NT2/D1 (cell line): ENCODE measurements at regions not wholly inside any gene's neighbourhood (a gene's known extent, or its start where the extent isn't known, plus 50 kb on each side); places are given as distances from the start of the nearest gene placed in this dataset.

Experiments used
- DNase-seq: peaks from one replicate; pipeline ENCODE4 v3.0.0-alpha.2; 2011; ENCODE audit warnings: low read depth, low spot score
- H3K27me3 ChIP-seq: 2 replicates; pipeline ENCODE4 v1.6.0; 2011; ENCODE audit warnings: mild to moderate bottlenecking; ENCODE audit not compliant: insufficient read length, insufficient read depth
- H3K36me3 ChIP-seq: 2 replicates; pipeline ENCODE4 v1.6.1; 2011; ENCODE audit warnings: mild to moderate bottlenecking, low read length, mixed read lengths; ENCODE audit not compliant: insufficient read depth, insufficient read length
- H3K4me1 ChIP-seq: 2 replicates; pipeline ENCODE4 v1.5.1; 2011; ENCODE audit not compliant: insufficient read depth, insufficient read length
- H3K4me3 ChIP-seq: 2 replicates; pipeline ENCODE4 v1.5.1; 2011; ENCODE audit warnings: low read depth; ENCODE audit not compliant: insufficient read length
- H3K9ac ChIP-seq: 2 replicates; pipeline ENCODE4 v1.6.0; 2011; ENCODE audit warnings: low read depth; ENCODE audit not compliant: insufficient read length
- H3K9me3 ChIP-seq: 2 replicates; pipeline ENCODE4 v1.5.1; 2011; ENCODE audit warnings: mild to moderate bottlenecking, low read length; ENCODE audit not compliant: insufficient read depth
- SUZ12 ChIP-seq: IDR thresholded peaks from 2 replicates; pipeline ENCODE4 v1.6.1; 2011; ENCODE audit not compliant: insufficient read length, insufficient read depth; ENCODE audit errors: extremely low read depth
- YY1 ChIP-seq: IDR thresholded peaks from 2 replicates; pipeline ENCODE4 v1.6.1; 2011; ENCODE audit not compliant: insufficient read length, insufficient read depth
- ZNF274 ChIP-seq: IDR thresholded peaks from 2 replicates; pipeline ENCODE4 v1.6.1; 2011; ENCODE audit warnings: mild to moderate bottlenecking, low read depth, low read length

DNA sequence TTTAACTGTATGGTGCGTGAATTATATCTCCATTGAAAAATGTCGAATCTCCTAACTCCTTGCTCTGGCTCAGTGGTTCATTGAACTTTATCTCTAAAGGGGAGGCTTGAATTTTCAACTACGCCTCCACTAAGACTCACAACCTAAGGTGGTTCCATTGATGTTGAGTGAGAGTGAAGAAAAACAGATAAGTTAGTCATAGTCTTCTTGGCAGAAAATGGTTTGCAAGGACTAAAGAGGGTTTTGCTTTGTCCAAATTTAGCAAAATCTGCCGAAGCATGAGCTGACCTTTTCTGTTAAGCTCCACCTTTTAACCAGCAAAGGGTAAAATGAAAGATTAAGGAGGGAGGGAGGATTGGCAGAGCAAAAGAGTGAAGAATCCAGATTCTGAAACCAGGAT, 290.2 kb upstream of the SPTLC3 start:
- Histone ChIP-seq H3K36me3 (no peaks in the 10 kb centered on the region), H3K27me3 (no peaks in the 10 kb centered on the region), H3K4me3 (no peak overlapping the region), H3K9ac (no peak overlapping the region), H3K9me3 (no peaks in the 10 kb centered on the region), H3K4me1 (no peaks in the 10 kb centered on the region)
- DNase-seq: no peak
- TF ChIP-seq ZNF274 (no peak), YY1 (no peak), SUZ12 (no peak)

DNA sequence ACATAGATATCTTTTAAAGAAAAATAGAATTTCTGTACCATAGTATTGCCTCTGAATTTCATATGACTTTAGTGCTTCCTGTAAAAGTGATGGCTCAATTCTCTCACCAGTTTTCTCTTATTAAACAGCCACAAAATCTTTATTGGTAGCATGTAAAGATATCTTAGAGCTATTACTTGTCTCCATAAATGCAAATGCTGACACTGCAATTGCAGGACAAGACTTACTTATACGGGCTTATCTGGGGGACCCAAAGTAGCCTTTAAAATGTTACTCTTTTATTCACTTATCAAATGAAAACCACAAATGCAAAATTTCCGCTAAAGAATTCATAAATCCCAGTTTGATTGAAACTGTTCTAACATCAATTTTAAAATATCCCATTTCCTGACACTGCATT, 287.1 kb upstream of the SPTLC3 start:
- Histone ChIP-seq H3K9me3 (no peaks in the 10 kb centered on the region), H3K27me3 (no peaks in the 10 kb centered on the region), H3K36me3 (no peaks in the 10 kb centered on the region), H3K4me3 (no peak overlapping the region), H3K4me1 (no peaks in the 10 kb centered on the region), H3K9ac (no peak overlapping the region)
- DNase-seq: no peak
- TF ChIP-seq ZNF274: no peak
- no peak for TF ChIP-seq SUZ12
- TF ChIP-seq YY1: no peak

DNA sequence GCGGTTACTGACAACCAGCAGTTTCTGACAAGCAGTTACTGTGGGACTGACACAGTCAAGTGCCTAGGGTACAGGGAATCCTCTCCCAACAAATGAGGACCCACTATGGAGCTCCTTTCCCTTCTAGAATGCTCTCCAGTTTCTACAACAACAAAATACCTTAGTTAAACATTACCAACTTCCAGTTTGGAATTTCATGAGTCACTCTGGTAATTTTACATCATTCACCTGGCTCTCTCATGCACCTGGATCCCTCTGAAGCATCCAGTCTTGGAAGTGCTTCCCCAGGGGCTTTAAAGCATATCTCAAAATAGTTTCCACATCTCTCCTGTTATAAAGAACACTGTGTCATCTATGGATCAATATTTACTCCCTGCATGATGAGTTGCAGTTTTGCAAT, 286.7 kb upstream of the SPTLC3 start:
- H3K4me3 ChIP-seq: no peak overlapping the region
- TF ChIP-seq ZNF274: no peak
- no peak for TF ChIP-seq SUZ12
- no peak for TF ChIP-seq YY1
- no peak for DNase-seq
- no peaks in the 10 kb centered on the region for H3K4me1 ChIP-seq
- H3K9me3 ChIP-seq: no peaks in the 10 kb centered on the region
- no peaks in the 10 kb centered on the region for H3K27me3 ChIP-seq
- no peaks in the 10 kb centered on the region for H3K36me3 ChIP-seq
- H3K9ac ChIP-seq: no peak overlapping the region

DNA sequence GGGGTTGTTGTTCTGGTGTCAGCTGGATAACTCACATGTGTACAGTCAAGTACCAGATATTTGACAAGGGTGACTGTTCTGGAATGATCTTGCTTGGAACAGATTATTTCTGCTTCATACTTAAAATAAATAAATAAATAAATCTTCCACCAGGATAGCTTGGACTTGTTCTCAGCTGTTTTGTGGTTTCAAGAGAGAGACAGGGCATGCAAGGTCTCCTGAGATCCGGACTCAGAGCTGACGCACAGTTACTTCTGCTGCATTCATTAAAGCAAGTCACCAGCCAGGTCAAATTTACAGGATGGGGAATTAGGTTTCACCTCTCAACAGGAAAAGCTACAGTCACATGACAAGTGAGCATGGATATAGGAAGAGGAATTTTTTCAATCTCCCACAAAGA, 285.0 kb upstream of the SPTLC3 start:
- Histone ChIP-seq H3K4me1 (no peaks in the 10 kb centered on the region), H3K4me3 (no peak overlapping the region), H3K9ac (no peak overlapping the region), H3K36me3 (no peaks in the 10 kb centered on the region), H3K9me3 (no peaks in the 10 kb centered on the region), H3K27me3 (no peaks in the 10 kb centered on the region)
- TF ChIP-seq ZNF274: no peak
- TF ChIP-seq YY1: no peak
- TF ChIP-seq SUZ12: no peak
- DNase-seq: no peak

DNA sequence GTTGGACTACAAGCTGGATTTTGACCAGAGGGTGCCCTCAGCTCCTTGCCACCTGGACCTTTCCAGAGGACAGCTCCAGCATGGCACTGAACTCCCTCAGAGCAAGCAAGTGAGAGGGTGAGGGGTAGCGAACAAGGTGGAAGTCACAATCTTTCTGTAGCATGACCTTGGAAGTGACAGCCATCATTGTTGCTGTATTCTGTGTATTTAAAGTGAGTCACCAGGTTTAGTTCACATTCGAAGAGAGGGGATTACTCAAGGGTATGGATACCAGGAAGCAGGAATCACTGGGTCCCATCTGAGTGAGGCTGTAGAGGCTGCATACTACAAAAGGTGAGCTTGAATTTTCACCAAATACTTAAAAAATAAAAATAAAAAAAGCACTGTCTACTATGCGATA, 280.0 kb upstream of the SPTLC3 start:
- H3K36me3 ChIP-seq: no peaks in the 10 kb centered on the region
- no peaks in the 10 kb centered on the region for H3K4me1 ChIP-seq
- no peak for DNase-seq
- TF ChIP-seq SUZ12: no peak
- no peak for TF ChIP-seq ZNF274
- TF ChIP-seq YY1: no peak
- no peaks in the 10 kb centered on the region for H3K27me3 ChIP-seq
- H3K4me3 ChIP-seq: no peak overlapping the region
- no peaks in the 10 kb centered on the region for H3K9me3 ChIP-seq
- H3K9ac ChIP-seq: no peak overlapping the region

DNA sequence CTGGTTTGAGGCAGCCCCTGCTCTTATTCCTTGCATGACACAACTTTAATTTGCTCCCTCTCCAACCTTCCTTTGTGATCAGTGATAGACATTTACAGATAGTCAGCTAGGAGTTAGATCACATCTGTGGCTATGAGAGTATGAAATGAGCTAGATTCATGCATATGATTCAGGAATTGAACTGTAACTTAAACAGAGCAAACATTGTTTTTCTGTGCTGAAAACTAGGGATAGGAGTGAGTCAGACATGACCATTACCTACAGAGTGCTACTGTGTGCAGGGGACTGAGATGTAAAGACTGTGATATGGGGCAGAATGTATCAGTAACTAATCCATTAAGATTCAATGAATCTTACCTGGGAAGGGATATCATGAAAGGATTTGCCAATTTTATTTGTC, 279.4 kb upstream of the SPTLC3 start:
- no peak overlapping the region for H3K4me3 ChIP-seq
- TF ChIP-seq ZNF274 (no peak), SUZ12 (no peak), YY1 (no peak)
- H3K27me3 ChIP-seq: no peaks in the 10 kb centered on the region
- H3K9me3 ChIP-seq: no peaks in the 10 kb centered on the region
- DNase-seq: no peak
- no peak overlapping the region for H3K9ac ChIP-seq
- no peaks in the 10 kb centered on the region for H3K4me1 ChIP-seq
- H3K36me3 ChIP-seq: no peaks in the 10 kb centered on the region

DNA sequence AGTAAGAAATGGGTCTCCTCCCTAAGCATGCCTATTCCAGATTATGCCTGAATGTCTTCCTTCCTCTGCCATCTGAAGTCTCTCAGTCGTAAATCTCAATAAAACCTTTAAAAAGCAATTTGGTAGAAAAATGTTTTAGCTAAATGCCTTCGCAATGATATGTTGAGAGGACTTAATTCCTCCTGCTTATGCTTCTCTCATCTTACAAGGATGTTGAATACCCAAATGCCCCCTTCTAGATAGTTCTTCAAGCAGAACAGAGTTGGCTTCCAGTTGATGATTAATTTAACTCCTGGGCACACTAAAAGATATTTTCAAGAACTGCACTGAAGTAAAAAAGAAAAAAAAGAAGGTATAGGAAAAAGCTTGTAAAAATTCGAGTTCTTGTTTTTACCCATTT, 275.0 kb upstream of the SPTLC3 start:
- TF ChIP-seq ZNF274 (no peak), SUZ12 (no peak), YY1 (no peak)
- no peak for DNase-seq
- no peak overlapping the region for H3K9ac ChIP-seq
- H3K4me3 ChIP-seq: no peak overlapping the region
- no peaks in the 10 kb centered on the region for H3K27me3 ChIP-seq
- H3K9me3 ChIP-seq: no peaks in the 10 kb centered on the region
- H3K4me1 ChIP-seq: no peaks in the 10 kb centered on the region
- no peaks in the 10 kb centered on the region for H3K36me3 ChIP-seq

DNA sequence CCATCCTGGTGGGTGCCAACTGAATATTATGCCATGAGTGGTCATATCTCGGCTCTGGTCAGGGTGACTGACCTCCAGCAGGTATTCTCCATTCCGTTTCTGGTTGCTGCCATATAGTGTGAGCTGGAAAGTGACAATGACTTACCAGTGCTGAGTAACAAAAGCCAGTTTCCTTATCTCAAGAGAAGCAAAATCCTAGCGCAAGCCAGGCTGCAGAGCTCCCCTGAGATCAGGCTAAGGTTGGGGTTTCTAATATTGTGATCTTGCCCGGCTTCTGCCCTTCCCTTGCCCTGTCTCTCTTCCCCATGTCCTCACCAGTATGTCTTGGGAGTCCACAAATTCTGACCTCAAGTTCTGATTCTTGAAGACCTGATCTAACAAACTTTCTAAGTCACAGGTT, 271.3 kb upstream of the SPTLC3 start:
- H3K36me3 ChIP-seq: no peaks in the 10 kb centered on the region
- H3K4me1 ChIP-seq: no peaks in the 10 kb centered on the region
- no peaks in the 10 kb centered on the region for H3K9me3 ChIP-seq
- no peak overlapping the region for H3K4me3 ChIP-seq
- no peak overlapping the region for H3K9ac ChIP-seq
- TF ChIP-seq SUZ12 (no peak), ZNF274 (no peak), YY1 (no peak)
- no peaks in the 10 kb centered on the region for H3K27me3 ChIP-seq
- DNase-seq: no peak
